ENCODE measurements at regions not wholly inside any gene's neighbourhood (a gene's known extent, or its start where the extent isn't known, plus 50 kb on each side); places are given as distances from the start of the nearest gene placed in this dataset.

- Histone ChIP-seq H3K9ac (ENCODE audit: low read depth, low read length) (no peak overlapping the region), H3K9me3 (ENCODE audit: insufficient read depth, low read length, severe bottlenecking) (no peaks in the 10 kb centered on the region), H3K4me2 (ENCODE audit: insufficient read depth, low read length) (no peak overlapping the region), H3K4me3 (ENCODE audit: low read depth in 1 of 2, low read length in 2 of 2) (no peak overlapping the region), H3K4me1 (ENCODE audit: insufficient read depth, low read length) (no peaks in the 10 kb centered on the region), H2AFZ (ENCODE audit: low read depth, low read length) (no peak overlapping the region), H3K27ac (ENCODE audit: low read length) (no peak overlapping the region), H3K79me2 (ENCODE audit: insufficient read depth, low read length) (no peaks in the 10 kb centered on the region), H3K27me3 (ENCODE audit: insufficient read depth, low read length, poor library complexity) (no peaks in the 10 kb centered on the region), H3K36me3 (ENCODE audit: insufficient read depth, low read length) (no peaks in the 10 kb centered on the region), H4K20me1 (ENCODE audit: insufficient read depth, low read length) (0 out of 2 replicates have a peak, but pooled peaks cover 3% of the 10 kb centered on the region)
- ATAC-seq (ENCODE audit: insufficient read depth, low read depth): no peak
- DNase-seq: no peak
- TF ChIP-seq EZH2 (IDR thresholded peaks at IDR 0.05; ENCODE audit: borderline replicate concordance, low read depth, low read length, severe bottlenecking) (no peak), CTCF (IDR thresholded peaks at IDR 0.05; ENCODE audit: borderline replicate concordance, extremely low read depth, low read length, poor library complexity, severe bottlenecking) (no peak)
Observed at GRCh38 chr6:44054721-44055559, 72.3 kb downstream of the MRPL14 start.

DNA sequence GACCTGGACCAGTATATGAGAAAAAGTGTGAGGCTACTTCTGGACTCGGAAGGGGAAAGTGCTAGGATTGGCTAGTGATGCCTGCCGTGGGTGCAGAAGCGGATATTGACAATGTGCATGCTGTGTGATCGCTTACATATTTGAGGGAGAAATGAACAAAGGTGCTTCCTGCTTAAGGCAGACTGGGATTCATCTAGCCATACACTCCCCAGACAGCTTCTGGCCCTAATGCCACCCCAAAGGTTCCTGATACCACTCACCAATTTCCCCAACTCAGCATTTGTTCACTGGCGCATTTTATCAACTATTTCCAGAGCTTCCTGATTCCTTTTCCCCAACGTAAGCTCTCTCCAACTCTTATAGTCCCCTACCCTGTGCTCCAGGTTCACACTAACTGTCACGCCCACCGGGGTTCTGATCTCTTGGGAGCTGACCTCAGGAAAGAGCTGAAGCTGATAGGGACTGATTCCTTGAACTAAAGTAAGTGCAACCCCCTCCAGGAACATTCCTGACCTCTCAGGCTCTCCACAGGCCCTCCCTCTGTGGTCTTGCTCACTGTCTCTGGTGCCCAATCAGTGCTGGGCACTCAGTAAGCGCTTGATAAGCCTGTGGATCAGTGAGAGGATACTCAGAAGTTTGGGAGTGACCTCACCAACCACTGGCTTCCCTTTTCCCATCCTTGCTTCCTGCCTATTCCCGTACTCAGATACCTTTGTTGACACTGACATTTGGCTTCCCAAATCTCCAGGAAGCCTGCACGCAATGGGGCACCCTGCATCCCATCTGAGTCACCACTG lies 73.3 kb downstream of the MRPL14 start:
- no peak overlapping the region for H2AFZ ChIP-seq (ENCODE audit: low read depth, low read length)
- no peak overlapping the region for H3K27ac ChIP-seq (ENCODE audit: low read length)
- 0 out of 2 replicates have a peak, but pooled peaks cover 3% of the 10 kb centered on the region for H4K20me1 ChIP-seq (ENCODE audit: insufficient read depth, low read length)
- ATAC-seq (ENCODE audit: insufficient read depth, low read depth) (no peak), DNase-seq (no peak)
- H3K9ac ChIP-seq (ENCODE audit: low read depth, low read length): no peak overlapping the region
- H3K36me3 ChIP-seq (ENCODE audit: insufficient read depth, low read length): no peaks in the 10 kb centered on the region
- H3K4me2 ChIP-seq (ENCODE audit: insufficient read depth, low read length): no peak overlapping the region
- no peaks in the 10 kb centered on the region for H3K79me2 ChIP-seq (ENCODE audit: insufficient read depth, low read length)
- TF ChIP-seq EZH2 (IDR thresholded peaks at IDR 0.05; ENCODE audit: borderline replicate concordance, low read depth, low read length, severe bottlenecking) (no peak), CTCF (IDR thresholded peaks at IDR 0.05; ENCODE audit: borderline replicate concordance, extremely low read depth, low read length, poor library complexity, severe bottlenecking) (no peak)
- no peaks in the 10 kb centered on the region for H3K4me1 ChIP-seq (ENCODE audit: insufficient read depth, low read length)
- no peak overlapping the region for H3K4me3 ChIP-seq (ENCODE audit: low read depth in 1 of 2, low read length in 2 of 2)
- no peaks in the 10 kb centered on the region for H3K27me3 ChIP-seq (ENCODE audit: insufficient read depth, low read length, poor library complexity)
- H3K9me3 ChIP-seq (ENCODE audit: insufficient read depth, low read length, severe bottlenecking): no peaks in the 10 kb centered on the region

DNA sequence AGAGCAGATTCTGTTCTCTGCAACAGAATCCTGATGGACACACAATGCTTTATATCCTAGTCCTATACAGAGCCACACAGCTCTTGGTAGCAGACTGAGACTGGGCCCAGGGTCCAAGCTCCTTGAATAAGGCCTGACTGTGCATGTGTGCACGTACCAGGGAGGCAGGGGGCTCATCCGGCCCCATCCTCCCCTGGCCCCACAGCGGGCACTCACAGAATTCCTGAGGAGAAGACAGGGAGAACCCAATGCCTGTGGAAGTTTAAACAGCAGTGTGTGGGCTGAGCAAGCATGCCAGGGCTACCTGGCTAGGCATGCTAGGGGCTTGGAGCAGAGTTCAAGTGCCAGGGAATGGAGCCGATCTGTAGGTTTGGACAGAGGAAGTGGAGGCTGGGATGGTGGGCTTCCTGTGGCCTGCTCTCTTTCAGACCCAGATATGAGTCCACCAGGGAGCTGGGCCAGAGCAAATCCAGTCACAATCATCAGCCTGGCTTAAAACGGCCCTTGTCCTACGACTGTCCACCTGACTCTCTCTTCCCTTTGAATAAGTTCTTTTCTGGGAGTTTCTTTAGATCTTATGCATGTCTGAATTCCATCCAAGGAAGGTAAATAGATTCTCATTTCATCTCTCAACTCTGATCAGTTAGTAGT lies 74.0 kb downstream of the MRPL14 start:
- H3K4me2 ChIP-seq (ENCODE audit: insufficient read depth, low read length): no peak overlapping the region
- H3K27ac ChIP-seq (ENCODE audit: low read length): no peak overlapping the region
- no peaks in the 10 kb centered on the region for H3K4me1 ChIP-seq (ENCODE audit: insufficient read depth, low read length)
- no peak for ATAC-seq (ENCODE audit: insufficient read depth, low read depth)
- DNase-seq: no peak
- H3K36me3 ChIP-seq (ENCODE audit: insufficient read depth, low read length): no peaks in the 10 kb centered on the region
- H3K9ac ChIP-seq (ENCODE audit: low read depth, low read length): no peak overlapping the region
- no peak for TF ChIP-seq EZH2 (IDR thresholded peaks at IDR 0.05; ENCODE audit: borderline replicate concordance, low read depth, low read length, severe bottlenecking)
- TF ChIP-seq CTCF (IDR thresholded peaks at IDR 0.05; ENCODE audit: borderline replicate concordance, extremely low read depth, low read length, poor library complexity, severe bottlenecking): no peak
- no peaks in the 10 kb centered on the region for H3K9me3 ChIP-seq (ENCODE audit: insufficient read depth, low read length, severe bottlenecking)
- no peak overlapping the region for H3K4me3 ChIP-seq (ENCODE audit: low read depth in 1 of 2, low read length in 2 of 2)
- no peak overlapping the region for H2AFZ ChIP-seq (ENCODE audit: low read depth, low read length)
- H3K79me2 ChIP-seq (ENCODE audit: insufficient read depth, low read length): no peaks in the 10 kb centered on the region
- 0 out of 2 replicates have a peak, but pooled peaks cover 3% of the 10 kb centered on the region for H4K20me1 ChIP-seq (ENCODE audit: insufficient read depth, low read length)
- no peaks in the 10 kb centered on the region for H3K27me3 ChIP-seq (ENCODE audit: insufficient read depth, low read length, poor library complexity)

Data from DND-41 (cell line).